Occipital lobe (tissue), 1 donor: ENCODE measurements at regions not wholly inside any gene's neighbourhood (a gene's known extent, or its start where the extent isn't known, plus 50 kb on each side); places are given as distances from the start of the nearest gene placed in this dataset.

ENCODE experiments used
- DNase-seq: peaks from one replicate; lab custom pipeline; 2025; lab: John Stamatoyannopoulos, UW

GRCh38 chr7:68276725-68277124 is 1280.1 kb downstream of the TYW1 start:
- no peak for DNase-seq

- no peak for DNase-seq
Observed at GRCh38 chr7:68279827-68280400, 1283.3 kb downstream of the TYW1 start.

- DNase-seq, result no peak
Observed at GRCh38 chr7:68280931-68281330, 1284.3 kb downstream of the TYW1 start.

GRCh38 chr7:68288144-68288593 is 1291.5 kb downstream of the TYW1 start:
- no peak for DNase-seq

- no peak for DNase-seq
Observed at GRCh38 chr7:68291710-68292109, 1295.1 kb downstream of the TYW1 start.

GRCh38 chr7:68295386-68295785 is 1298.8 kb downstream of the TYW1 start:
- no peak for DNase-seq

GRCh38 chr7:68304536-68304935 is 1293.7 kb upstream of the AUTS2 start:
- DNase-seq, result no peak

GRCh38 chr7:68306692-68307107 is 1291.6 kb upstream of the AUTS2 start:
- no peak for DNase-seq

GRCh38 chr7:68309271-68309670 is 1289.0 kb upstream of the AUTS2 start:
- no peak for DNase-seq

GRCh38 chr7:68309806-68310205 is 1288.5 kb upstream of the AUTS2 start:
- DNase-seq, result no peak

- no peak for DNase-seq
Observed at GRCh38 chr7:68311958-68312357, 1286.3 kb upstream of the AUTS2 start.

GRCh38 chr7:68313806-68314205 is 1284.5 kb upstream of the AUTS2 start:
- DNase-seq, result no peak

GRCh38 chr7:68314208-68314607 is 1284.1 kb upstream of the AUTS2 start:
- DNase-seq, result no peak

- DNase-seq, result no peak
Observed at GRCh38 chr7:68317476-68317875, 1280.8 kb upstream of the AUTS2 start.

GRCh38 chr7:68319061-68319460 is 1279.2 kb upstream of the AUTS2 start:
- no peak for DNase-seq

GRCh38 chr7:68321076-68321639 is 1277.1 kb upstream of the AUTS2 start:
- DNase-seq, result peak; percentile 15

- DNase-seq, result no peak
Observed at GRCh38 chr7:68321776-68322496, 1276.3 kb upstream of the AUTS2 start.

GRCh38 chr7:68324621-68325020 is 1273.7 kb upstream of the AUTS2 start:
- DNase-seq, result no peak

GRCh38 chr7:68334216-68334615 is 1264.1 kb upstream of the AUTS2 start:
- no peak for DNase-seq

GRCh38 chr7:68334636-68335272 is 1263.5 kb upstream of the AUTS2 start:
- no peak for DNase-seq

- DNase-seq, result no peak
Observed at GRCh38 chr7:68336594-68336993, 1261.7 kb upstream of the AUTS2 start.

GRCh38 chr7:68348401-68348800 is 1249.9 kb upstream of the AUTS2 start:
- no peak for DNase-seq
